GM03348 (cell line): ENCODE measurements at regions not wholly inside any gene's neighbourhood (a gene's known extent, or its start where the extent isn't known, plus 50 kb on each side); places are given as distances from the start of the nearest gene placed in this dataset.
"Not testable (repeated sequence)": the region's sequence is repeated elsewhere in the genome, so short reads cannot be mapped to it uniquely, and the experiment has no call there.

Source experiments
- DNase-seq: peaks from one replicate; pipeline ENCODE4 v3.0.0; 2012; ENCODE audit warnings: low spot score

GRCh38 chr4:75422998-75423397 lies 91.2 kb downstream of the RCHY1 start:
- DNase-seq = no peak

GRCh38 chr4:75412746-75413145 lies 101.5 kb downstream of the RCHY1 start:
- DNase-seq = no peak

- no peak for DNase-seq
Observed at GRCh38 chr4:75398501-75398900, 115.7 kb downstream of the RCHY1 start.

- no peak for DNase-seq
Observed at GRCh38 chr4:75391489-75392166, 122.6 kb downstream of the RCHY1 start.

- DNase-seq = not testable (repeated sequence)
Observed at GRCh38 chr4:75386426-75386825, 127.8 kb downstream of the RCHY1 start.

- no peak for DNase-seq
Observed at GRCh38 chr4:75385106-75385505, 129.1 kb downstream of the RCHY1 start.

GRCh38 chr4:75376543-75376942 lies 137.7 kb downstream of the RCHY1 start:
- no peak for DNase-seq

- DNase-seq = no peak
Observed at GRCh38 chr4:75371915-75372314, 142.3 kb downstream of the RCHY1 start.

GRCh38 chr4:75370576-75370975 lies 143.6 kb downstream of the RCHY1 start:
- DNase-seq = no peak

- DNase-seq = peak; percentile 7
Observed at GRCh38 chr4:75345423-75345822, 168.8 kb downstream of the RCHY1 start.

GRCh38 chr4:75344915-75345314 lies 169.3 kb downstream of the RCHY1 start:
- peak; percentile 27 for DNase-seq

GRCh38 chr4:75343333-75343732 lies 170.9 kb downstream of the RCHY1 start:
- no peak for DNase-seq

- DNase-seq = no peak
Observed at GRCh38 chr4:75340561-75340960, 173.6 kb downstream of the RCHY1 start.

GRCh38 chr4:75338352-75338880 lies 175.8 kb downstream of the RCHY1 start:
- DNase-seq = no peak

- no peak for DNase-seq
Observed at GRCh38 chr4:75327804-75328512, 186.2 kb downstream of the RCHY1 start.

GRCh38 chr4:75325318-75325979 lies 188.8 kb downstream of the RCHY1 start:
- no peak for DNase-seq

GRCh38 chr4:75321484-75321883 lies 192.7 kb downstream of the RCHY1 start:
- no peak for DNase-seq

GRCh38 chr4:75317641-75318040 lies 196.6 kb downstream of the RCHY1 start:
- DNase-seq = not testable (repeated sequence)

GRCh38 chr4:75308049-75308448 lies 206.2 kb downstream of the RCHY1 start:
- no peak for DNase-seq

- DNase-seq = no peak
Observed at GRCh38 chr4:75306506-75306905, 207.7 kb downstream of the RCHY1 start.

GRCh38 chr4:75302648-75303047 lies 211.6 kb downstream of the RCHY1 start:
- no peak for DNase-seq

- peak; percentile 10 for DNase-seq
Observed at GRCh38 chr4:75289914-75290582, 224.2 kb downstream of the RCHY1 start.
